Prostate gland (tissue), 2 donors: ENCODE measurements at regions not wholly inside any gene's neighbourhood (a gene's known extent, or its start where the extent isn't known, plus 50 kb on each side); places are given as distances from the start of the nearest gene placed in this dataset.

ENCODE experiments used
- DNase-seq: peaks from one replicate; pipeline ENCODE4 v3.0.0-alpha.2; 2019; ENCODE audit warnings: low spot score
- H3K27ac ChIP-seq, 2 donors: fragments of 200-600 bp; sonication (generic); 2 replicates each; pipeline ENCODE4 v1.5.1; 2017 to 2019
- H3K27me3 ChIP-seq: fragments of 200-600 bp; sonication (generic); replicated peaks from 2 replicates; pipeline ENCODE4 v1.5.1; 2019; ENCODE audit not compliant: insufficient read depth
- H3K36me3 ChIP-seq, 2 donors: fragments of 200-600 bp; sonication (generic); 1 replicate in 1 of 2; 2 replicates in 1 of 2; pipeline versions ENCODE4 v1.5.1 to v1.8.1; 2017 to 2019
- H3K4me1 ChIP-seq: fragments of 200-600 bp; sonication (generic); replicated peaks from 2 replicates; pipeline ENCODE4 v1.5.1; 2019
- H3K4me3 ChIP-seq, 2 donors: fragments of 200-600 bp; sonication (generic); 2 replicates each; pipeline ENCODE4 v1.5.1; 2017 to 2019
- H3K9me3 ChIP-seq: fragments of 200-600 bp; sonication (generic); 2 replicates; pipeline ENCODE4 v1.5.1; 2017
- POLR2A ChIP-seq: fragments of 450-650 bp; IDR thresholded peaks from one replicate; pipeline ENCODE4 v1.6.1; 2016; ENCODE audit warnings: antibody characterized with exemption, mild to moderate bottlenecking
- POLR2AphosphoS5 ChIP-seq: sonication (generic); formaldehyde crosslinking; IDR thresholded peaks from one replicate; pipeline ENCODE4 v1.6.1; 2017; ENCODE audit warnings: antibody characterized with exemption
- WGBS: methylation state at CpG from one replicate; pipeline ENCODE4 v1.1.5; 2018; 5-methylcytosine and 5-hydroxymethylcytosine counted together
- intact Hi-C: fragments of 100-400 bp; cut with DNase I; formaldehyde crosslinking; loops from one replicate; pipeline ENCODE4 v1.14.2; 2022
- TF ChIP-seq, protein P1 (sequence below), 4 experiments: fragments of 200-600 bp in 2 of 4; fragments of 450-650 bp in 2 of 4; sonication (generic) in 2 of 4; IDR thresholded peaks; 1 replicate in 3 of 4; 2 replicates in 1 of 4; pipeline ENCODE4 v1.5.1; 2016 to 2019; ENCODE audit warnings: antibody characterized with exemption in 4 of 4, mild to moderate bottlenecking in 2 of 4, moderate library complexity in 2 of 4

DNA sequence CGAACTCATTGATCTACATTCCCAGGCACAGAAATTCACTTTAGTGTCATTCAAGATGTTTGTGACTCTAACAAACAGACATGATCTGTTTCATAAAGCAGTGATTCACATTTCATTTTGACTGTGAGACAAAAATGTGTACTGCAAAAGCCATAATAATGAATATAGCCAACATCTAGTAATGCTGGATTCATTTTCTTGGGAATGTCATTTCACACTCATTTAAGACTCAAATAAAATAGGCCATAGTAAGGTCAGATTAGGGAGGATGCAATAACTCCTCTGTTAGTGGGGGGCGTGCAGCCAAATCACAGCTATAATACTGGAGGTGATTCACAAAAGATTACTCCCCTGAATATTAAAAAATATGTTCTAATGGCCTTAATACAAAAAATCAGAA lies 566.6 kb upstream of the ZWINT start:
- Histone ChIP-seq H3K27me3 (no peaks in the 10 kb centered on the region), H3K36me3 (no peaks in the 10 kb centered on the region), H3K4me1 (no peaks in the 10 kb centered on the region), H3K27ac (no peak overlapping the region), H3K4me3 (no peak overlapping the region), H3K9me3 (no peaks in the 10 kb centered on the region)
- 89% methylated on average over 2 of the region's 2 CpGs for WGBS
- intact Hi-C loops, result no loop called here
- TF ChIP-seq POLR2AphosphoS5 (no peak), POLR2A (no peak)
- TF ChIP-seq, protein P1, sequence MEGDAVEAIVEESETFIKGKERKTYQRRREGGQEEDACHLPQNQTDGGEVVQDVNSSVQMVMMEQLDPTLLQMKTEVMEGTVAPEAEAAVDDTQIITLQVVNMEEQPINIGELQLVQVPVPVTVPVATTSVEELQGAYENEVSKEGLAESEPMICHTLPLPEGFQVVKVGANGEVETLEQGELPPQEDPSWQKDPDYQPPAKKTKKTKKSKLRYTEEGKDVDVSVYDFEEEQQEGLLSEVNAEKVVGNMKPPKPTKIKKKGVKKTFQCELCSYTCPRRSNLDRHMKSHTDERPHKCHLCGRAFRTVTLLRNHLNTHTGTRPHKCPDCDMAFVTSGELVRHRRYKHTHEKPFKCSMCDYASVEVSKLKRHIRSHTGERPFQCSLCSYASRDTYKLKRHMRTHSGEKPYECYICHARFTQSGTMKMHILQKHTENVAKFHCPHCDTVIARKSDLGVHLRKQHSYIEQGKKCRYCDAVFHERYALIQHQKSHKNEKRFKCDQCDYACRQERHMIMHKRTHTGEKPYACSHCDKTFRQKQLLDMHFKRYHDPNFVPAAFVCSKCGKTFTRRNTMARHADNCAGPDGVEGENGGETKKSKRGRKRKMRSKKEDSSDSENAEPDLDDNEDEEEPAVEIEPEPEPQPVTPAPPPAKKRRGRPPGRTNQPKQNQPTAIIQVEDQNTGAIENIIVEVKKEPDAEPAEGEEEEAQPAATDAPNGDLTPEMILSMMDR (IDR thresholded peaks at IDR 0.05), result no peak
- DNase-seq, result no peak

DNA sequence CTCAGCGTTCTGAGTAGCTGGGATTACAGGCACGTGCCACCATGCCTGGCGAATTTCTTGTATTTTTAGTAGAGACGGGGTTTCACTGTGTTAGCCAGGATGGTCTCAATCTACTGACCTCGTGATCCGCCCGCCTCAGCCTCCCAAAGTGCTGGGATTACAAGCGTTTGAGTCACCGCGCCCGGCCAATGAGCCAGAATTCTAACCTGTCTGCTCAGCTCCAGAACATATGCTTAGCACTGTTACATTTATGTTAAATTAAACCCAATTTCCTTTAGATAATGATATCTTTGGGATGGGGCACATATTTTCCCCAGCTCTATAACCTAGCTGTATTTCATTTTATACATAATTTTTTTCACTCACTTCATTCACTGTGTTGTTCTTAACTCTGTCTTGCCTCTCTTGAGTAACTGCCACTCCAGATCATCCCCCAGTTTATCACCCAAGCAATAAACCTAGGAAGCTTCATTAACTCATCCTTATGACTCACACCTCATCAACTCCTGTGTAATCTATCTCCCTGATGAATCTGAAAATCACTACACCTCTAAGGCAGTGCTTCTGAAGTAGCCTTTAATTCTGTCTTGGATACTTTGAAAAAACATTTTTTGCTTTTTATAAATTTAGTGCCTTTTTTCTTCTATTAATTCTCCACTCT lies 559.7 kb upstream of the ZWINT start:
- H3K36me3 ChIP-seq, result no peaks in the 10 kb centered on the region
- H3K4me1 ChIP-seq, result no peaks in the 10 kb centered on the region
- intact Hi-C loops, result no loop called here
- H3K27me3 ChIP-seq, result no peaks in the 10 kb centered on the region
- no peak overlapping the region for H3K4me3 ChIP-seq
- H3K9me3 ChIP-seq, result no peaks in the 10 kb centered on the region
- 80% methylated on average over 11 of the region's 11 CpGs for WGBS
- TF ChIP-seq POLR2AphosphoS5 (no peak), POLR2A (no peak)
- TF ChIP-seq, protein P1 (IDR thresholded peaks at IDR 0.05), result no peak
- H3K27ac ChIP-seq, result no peak overlapping the region
- no peak for DNase-seq

DNA sequence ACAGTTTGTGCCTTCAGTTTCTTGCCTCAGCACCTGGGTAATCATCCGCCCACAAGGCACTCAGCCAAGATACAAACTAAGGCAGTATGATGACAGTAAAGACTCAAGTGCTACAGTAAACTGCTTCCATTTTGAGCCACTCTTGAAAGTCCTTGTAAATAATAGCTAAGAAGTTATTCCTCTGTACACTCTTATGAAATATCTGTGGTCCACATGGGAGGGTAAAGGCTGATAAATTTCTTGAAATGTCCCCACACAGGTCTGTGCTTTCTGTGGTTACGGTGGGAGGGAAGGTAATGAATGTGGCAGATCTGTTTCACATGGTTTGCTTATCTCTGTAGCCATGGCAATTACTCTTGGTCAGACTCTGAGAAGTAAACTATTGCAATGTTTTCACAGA lies 551.0 kb upstream of the ZWINT start:
- no peaks in the 10 kb centered on the region for H3K36me3 ChIP-seq
- TF ChIP-seq POLR2A (no peak), POLR2AphosphoS5 (no peak)
- TF ChIP-seq, protein P1 (IDR thresholded peaks at IDR 0.05), result no peak
- no peaks in the 10 kb centered on the region for H3K27me3 ChIP-seq
- DNase-seq, result no peak
- no peak overlapping the region for H3K27ac ChIP-seq
- no peak overlapping the region for H3K4me3 ChIP-seq
- 81% methylated on average over 2 of the region's 2 CpGs for WGBS
- H3K4me1 ChIP-seq, result no peaks in the 10 kb centered on the region
- intact Hi-C loops, result no loop called here
- no peaks in the 10 kb centered on the region for H3K9me3 ChIP-seq

DNA sequence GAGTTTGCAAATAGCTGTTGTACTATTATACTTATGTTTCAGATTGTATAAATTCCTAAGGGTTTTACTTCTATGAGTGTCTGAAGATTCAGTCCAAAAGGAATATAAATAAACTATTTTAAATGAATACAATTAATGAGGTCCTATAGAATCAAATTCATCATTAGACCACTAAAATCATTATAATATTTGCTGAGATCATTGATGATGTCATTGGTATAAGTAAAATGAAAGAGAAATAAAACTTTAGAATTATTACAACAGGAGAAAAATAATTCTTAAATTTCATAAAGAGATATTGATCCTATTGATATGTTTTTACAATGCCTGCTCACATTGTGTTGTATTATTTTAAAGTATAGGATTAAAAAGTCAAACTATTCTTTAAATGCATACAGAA lies 544.0 kb upstream of the ZWINT start:
- Histone ChIP-seq H3K27me3 (no peaks in the 10 kb centered on the region), H3K36me3 (no peaks in the 10 kb centered on the region), H3K4me3 (no peak overlapping the region), H3K27ac (no peak overlapping the region), H3K9me3 (no peaks in the 10 kb centered on the region), H3K4me1 (no peaks in the 10 kb centered on the region)
- DNase-seq, result no peak
- intact Hi-C loops, result no loop called here
- TF ChIP-seq POLR2AphosphoS5 (no peak), POLR2A (no peak)
- TF ChIP-seq, protein P1 (IDR thresholded peaks at IDR 0.05), result no peak

DNA sequence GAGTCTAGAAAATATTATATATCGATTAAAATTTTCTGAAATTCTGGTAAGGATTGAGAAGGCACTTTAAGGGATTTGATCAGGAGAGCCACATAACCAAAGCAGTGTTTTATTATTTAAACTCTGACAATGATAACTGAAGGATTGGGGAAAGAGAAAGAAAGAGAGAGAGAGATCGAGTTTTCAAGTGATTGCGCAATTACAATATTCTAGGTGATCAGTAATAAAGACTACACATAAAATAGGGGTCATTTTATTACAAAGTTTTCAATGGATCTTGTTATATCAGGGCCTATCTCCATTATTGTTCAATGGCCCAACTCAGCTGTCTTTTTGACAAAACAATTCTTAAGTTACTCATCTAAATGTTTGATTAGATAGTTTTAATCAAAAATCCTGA lies 541.5 kb upstream of the ZWINT start:
- no peak overlapping the region for H3K4me3 ChIP-seq
- intact Hi-C loops, result no loop called here
- 90% methylated on average over 3 of the region's 3 CpGs for WGBS
- no peaks in the 10 kb centered on the region for H3K4me1 ChIP-seq
- TF ChIP-seq, protein P1 (IDR thresholded peaks at IDR 0.05), result no peak
- TF ChIP-seq POLR2AphosphoS5 (no peak), POLR2A (no peak)
- no peak for DNase-seq
- no peaks in the 10 kb centered on the region for H3K36me3 ChIP-seq
- H3K9me3 ChIP-seq, result no peaks in the 10 kb centered on the region
- H3K27ac ChIP-seq, result no peak overlapping the region
- H3K27me3 ChIP-seq, result no peaks in the 10 kb centered on the region
